ENCODE measurements at regions not wholly inside any gene's neighbourhood (a gene's known extent, or its start where the extent isn't known, plus 50 kb on each side); places are given as distances from the start of the nearest gene placed in this dataset.
"Not testable (repeated sequence)": the region's sequence is repeated elsewhere in the genome, so short reads cannot be mapped to it uniquely, and the experiment has no call there.

DNA sequence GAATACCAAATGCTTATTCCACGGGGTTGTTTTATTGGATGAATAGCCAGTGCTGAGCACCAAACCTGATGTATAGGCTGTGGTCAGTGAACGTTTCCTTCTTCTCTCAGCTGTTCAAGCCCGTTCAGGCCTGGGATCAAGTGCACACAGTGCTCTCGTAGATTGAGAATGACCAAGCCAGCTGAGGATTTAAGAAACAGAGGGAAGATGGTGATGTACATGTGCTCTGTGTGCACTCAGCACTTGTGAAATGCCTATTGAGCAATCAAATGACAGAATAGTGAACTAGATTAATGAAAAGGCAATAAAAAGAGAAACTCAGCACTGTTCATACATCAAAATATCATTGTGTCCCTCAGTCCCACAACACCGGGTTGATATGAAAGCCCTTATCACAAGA, 302.5 kb downstream of the BMPER start:
- no peak for DNase-seq (ENCODE audit: low read depth)

DNA sequence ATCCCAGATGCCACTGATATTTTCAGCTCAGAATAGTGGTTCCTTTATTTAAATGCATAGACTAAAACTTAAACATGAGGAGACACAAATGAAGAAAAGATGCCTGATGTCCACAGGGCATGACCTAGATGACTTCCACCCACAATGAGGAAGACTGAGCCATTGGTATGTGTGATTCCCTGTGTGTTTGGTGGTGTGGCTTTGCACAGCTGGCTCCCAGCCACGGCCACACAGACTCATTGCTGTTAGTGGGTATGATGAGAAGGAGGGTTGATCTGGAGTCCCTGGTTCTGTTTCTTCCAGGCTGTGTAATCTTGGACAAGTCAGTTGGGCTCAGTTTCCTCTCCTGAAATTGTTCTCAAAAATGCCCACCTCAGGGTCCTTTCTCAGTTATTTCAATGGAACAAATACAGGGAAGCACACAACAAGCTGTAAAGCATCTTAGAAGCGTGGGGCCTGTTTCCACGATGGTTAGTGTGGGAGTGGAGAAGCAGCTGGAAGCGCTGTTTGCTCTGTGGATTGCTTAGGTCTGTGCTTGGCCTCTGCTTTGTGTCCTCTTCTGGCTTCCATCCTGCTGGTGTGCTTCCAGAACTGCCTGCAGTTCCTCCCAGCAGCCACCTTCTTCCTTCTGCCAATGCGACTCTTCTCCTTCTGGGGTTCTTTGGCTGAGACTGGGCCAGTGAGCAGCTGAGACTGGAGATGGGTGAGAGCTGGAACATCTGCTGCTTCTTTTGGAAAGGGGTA, 303.7 kb downstream of the BMPER start:
- peak; percentile 32 for DNase-seq (ENCODE audit: low read depth)

DNA sequence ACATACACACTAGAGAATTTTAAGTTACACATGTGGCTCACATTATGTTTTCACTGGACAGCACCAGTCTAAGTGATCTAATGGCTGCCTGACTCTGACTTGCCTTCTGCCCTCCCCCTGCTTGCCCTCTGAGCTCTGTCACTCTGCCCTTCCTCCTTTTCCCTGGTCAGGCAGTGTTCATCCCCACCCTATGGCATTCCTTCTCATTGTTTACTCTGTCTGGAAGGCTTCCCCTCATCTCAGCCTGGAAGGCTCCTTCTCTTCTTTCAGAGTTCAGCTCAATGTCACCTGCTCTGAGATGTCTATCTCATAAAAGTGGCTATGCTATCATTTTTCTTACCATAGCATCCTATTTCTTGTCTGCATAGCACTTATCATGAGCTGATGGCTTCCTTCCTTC, 305.7 kb downstream of the BMPER start:
- no peak for DNase-seq (ENCODE audit: low read depth)

DNA sequence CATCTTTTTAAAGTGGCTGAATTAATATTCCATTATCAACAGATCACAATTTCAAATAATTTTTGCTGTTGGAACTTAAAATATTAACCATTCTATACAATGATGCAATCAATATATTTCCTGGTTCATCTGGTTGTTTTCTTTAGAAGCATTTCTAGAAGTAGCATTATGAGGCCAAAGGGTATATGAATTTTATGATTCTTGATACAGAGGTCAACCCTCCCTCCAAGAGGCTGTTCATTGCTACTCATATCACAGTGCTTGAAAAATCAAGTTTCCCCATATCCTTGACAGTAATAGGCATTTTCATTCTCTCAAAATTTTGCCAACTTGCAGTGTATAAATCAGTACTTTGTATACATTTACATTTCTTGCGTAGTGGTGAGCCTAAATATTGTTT, 312.6 kb downstream of the BMPER start:
- no peak for DNase-seq (ENCODE audit: low read depth)

DNA sequence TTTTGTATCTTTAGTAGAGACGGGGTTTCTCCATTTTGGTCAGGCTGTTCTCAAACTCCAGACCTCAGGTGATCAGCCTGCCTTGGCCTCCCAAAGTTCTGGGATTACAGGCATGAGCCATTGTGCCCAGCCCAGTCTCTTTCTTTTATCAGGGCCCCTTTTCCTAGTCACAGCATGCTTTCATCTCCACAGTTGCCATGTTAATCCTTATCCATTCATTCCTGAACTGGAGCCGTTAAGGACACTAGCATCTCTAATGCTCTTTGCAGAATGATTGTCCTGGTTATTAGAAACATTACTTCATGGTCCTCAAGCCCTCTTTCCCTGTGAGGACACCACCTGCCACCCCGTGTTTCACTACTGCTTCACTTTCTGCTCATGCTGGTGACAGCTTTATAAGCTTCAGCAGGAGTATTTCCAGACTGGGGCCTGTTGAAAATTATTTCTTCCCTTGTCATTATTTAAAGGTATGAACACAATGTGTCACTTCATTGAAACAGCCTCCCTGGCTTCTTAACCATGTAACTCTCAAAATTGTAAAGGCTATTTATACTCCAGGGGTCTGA, 313.9 kb downstream of the BMPER start:
- DNase-seq (ENCODE audit: low read depth), result no peak

DNA sequence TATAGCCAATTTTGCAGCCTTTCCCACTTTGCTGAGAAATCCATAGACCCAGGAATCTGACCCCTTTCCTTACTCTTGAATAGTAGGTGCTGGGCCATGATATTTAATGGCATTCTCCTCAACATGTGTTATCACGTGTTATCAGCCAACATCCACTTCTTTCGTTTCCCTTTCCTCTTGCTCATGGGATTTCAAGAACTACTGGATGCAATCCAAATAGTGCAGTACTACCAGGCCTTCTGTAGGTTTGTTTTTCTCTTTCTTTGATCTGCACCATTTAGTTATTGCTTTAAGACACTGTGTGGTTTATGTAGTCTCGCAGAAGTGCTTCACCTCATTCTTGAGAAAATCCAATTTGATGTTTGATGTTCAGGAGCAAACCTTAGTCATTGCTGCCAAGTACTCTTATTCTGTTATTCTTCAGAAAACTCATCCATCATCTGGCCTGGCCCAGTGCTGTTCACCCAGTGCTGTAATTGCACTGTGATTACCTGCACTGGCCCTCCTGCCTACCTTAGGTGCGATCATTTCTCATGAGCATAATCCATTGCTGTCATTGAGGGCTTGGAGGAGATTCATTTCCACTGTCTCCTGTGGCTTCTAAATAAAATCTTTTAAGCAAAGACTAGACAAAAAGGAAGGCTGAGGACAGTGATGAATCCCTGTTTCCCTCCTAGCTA, 315.3 kb downstream of the BMPER start:
- no peak for DNase-seq (ENCODE audit: low read depth)

DNA sequence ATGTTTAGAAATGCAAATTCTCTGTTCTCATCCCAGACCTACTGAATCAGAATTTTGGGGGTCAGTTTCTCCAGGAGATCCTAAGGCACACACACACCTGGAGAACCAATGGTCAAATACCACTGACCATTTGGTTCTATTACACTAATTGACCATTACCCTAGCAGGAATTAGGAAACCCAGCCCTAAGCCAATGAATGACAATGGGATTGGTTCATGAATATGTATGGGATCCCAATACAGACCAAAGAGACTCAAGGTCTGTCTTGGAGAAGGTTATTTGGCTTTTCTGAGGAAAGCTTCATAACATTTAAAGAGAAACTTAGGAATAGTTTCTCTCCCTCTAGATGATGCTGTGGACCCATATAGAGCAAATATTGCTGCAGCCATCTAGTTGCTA, 317.0 kb downstream of the BMPER start:
- DNase-seq (ENCODE audit: low read depth), result no peak

DNA sequence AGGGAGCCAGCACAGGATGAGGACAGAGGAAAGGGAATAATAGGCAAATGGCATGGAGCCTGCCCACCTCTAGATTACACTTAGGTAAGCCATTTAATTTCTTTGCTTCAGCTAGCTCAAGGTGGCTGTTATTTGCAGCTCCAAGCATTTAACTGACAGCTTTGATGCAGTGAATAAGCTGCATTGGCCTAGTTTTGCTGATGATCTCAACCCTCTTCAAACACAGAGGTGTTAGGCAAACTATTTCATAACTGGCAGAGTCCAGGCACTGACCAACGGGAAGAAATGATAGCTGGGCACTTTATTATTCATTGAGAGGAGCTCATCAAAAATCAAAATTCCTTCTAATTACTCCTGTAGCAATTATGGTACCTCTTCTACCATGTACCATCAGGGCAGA, 317.4 kb downstream of the BMPER start:
- no peak for DNase-seq (ENCODE audit: low read depth)

DNA sequence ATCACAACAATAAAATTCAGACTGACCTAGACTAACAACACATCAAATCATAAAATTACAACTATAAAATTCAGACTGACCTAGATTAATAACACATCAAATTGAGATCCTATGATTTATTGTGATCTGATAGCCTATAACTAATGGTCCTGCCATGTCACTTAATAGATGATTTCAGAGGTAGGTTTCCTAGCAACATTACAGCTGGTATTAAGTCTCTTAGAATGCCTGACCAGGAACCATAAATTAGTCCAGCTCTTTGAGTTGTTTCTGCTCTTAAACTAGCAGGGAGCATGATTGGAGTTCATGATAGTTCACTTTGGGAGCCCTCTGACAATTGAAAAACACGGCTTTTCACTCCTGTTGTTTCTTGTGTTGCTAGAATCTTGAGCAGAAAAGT, 318.9 kb downstream of the BMPER start:
- no peak for DNase-seq (ENCODE audit: low read depth)

DNA sequence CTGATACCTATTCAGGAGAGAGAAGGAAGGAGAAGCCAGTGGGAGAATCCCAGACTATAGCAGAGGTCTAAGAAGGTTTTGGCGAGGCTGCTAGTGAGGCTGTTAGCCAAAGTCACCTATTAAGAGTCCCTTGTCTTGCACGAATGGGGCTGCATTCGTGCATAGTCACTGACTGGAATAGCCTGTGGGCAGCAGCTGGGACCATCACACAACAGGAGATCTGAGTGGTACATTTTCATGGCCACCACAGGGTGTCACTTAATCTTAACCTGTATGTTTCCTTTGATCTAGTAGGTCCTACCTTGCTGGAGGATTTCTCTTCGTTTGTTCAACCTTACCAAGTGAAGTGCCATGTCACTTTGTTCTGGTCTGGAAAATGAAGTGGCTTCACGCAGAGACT, 319.9 kb downstream of the BMPER start:
- no peak for DNase-seq (ENCODE audit: low read depth)

DNA sequence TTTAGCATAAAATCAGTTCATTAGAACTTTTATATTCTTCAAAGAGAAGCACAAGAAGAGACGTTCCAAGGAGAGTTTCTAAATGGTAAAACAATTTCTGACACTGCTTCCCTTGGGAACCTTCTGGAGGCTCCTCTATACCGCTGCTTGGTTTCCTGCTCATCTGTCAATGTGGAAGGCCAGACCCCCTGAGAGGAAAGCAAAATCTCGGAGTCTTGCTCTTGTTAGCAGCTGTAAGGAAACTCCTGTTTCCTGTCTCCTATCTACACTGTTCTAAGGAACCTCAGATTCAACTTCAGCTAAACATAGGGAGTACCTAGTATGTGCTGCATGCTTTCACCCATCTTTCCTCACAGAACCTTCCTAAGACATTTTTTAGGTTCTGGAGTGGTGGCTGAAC, 322.2 kb downstream of the BMPER start:
- DNase-seq (ENCODE audit: low read depth), result no peak

DNA sequence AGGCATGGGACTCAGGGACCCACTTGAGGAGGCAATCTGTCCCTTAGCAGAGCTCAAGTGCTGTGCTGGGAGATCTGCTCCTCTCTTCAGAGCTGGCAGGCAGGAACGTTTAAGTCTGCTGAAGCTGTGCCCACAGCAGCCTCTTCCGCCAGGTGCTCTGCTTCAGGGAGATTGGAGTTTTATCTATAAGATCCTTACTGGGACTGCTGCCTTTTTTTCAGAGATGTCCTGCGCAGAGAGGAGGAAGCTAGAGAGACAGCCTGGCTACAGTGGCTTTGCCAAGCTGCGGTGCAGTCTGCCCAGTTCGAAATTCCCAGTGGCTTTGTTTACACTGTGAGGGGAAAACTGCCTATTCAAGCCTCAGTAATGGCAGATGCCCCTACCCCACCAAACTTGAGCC, 329.8 kb downstream of the BMPER start:
- DNase-seq (ENCODE audit: low read depth), result not testable (repeated sequence)

DNA sequence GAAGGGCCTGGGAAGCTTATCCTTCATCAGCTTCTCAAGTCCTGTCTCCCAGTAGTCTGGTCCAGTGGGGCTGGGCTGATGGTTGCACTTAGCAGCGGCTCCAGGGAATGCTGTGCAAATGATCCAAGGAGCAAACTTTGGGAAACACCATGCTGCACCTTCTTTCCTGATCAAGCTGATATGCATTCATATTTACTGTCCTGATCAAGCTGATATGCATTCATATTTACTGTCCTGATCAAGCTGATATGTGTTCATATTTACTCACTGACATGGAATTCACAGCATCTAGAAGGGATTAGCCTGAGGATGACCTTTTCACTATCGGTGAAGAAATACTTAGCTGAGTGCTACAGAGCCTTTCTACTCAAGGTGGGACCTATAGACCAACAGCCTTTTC, 330.7 kb downstream of the BMPER start:
- DNase-seq (ENCODE audit: low read depth), result no peak

DNA sequence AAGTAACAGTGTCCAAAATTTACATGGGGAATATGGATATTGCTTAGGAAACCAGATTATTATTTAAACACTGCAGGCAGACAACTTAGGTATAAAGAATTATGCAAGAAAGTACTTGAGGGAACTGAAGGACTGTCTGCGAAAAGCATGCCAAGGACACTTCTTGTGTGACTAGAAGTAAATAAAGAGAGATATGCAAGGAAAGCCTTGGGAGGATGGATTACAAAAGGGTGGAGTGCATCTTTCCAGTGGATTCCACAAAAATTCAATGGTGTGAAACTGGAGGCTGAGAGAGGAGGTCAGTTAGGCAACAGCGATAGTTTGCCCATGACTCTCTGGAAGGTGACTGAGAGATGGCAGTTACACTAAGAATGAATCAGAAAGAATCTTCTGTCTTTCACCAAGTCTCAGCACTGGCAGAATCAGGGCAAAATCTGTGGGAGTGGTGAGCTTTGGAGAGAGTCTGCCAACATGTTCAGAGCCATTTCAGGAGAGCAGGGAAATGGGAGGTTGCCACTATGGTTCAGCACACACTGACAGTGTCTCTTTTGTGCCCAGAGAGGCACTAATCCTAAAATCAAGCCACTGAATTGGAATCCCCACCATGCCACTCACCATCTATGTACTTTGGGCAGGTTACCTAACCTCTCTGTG, 331.6 kb downstream of the BMPER start:
- no peak for DNase-seq (ENCODE audit: low read depth)

DNA sequence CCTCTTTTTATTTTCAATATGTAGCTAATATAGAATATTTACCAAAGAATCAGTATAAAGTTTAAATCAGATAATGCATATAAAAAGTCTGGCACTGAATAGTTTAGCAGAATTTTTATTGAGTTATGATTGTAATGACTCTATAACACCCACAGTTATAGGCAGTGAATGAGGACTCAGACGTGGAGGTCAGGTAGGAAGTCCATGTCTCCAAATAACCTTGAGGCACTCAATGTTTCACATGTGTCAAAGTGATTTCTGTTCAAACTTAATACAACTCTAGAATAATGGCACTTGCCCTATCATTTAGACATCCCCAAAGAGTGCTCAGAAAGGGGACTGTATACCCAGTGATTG, 332.1 kb downstream of the BMPER start:
- no peak for DNase-seq (ENCODE audit: low read depth)

DNA sequence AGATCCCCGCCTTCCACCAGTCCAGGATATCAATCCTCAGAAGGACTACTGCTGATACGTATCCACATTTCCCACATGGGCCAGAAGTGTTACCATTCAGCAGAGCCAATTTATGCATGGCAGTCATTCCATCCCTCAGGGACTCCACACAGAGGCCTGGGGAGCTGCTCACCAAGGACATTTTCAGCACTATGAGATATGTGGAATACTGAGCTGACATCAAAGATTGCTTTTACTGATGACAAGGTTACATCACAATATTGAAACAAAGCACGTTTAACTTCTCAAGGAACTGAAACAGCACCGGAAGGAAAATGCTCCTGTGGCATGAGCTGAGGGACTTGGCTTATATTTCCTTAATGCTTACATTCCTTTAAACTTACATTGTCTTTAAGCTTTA, 335.1 kb downstream of the BMPER start:
- no peak for DNase-seq (ENCODE audit: low read depth)

DNA sequence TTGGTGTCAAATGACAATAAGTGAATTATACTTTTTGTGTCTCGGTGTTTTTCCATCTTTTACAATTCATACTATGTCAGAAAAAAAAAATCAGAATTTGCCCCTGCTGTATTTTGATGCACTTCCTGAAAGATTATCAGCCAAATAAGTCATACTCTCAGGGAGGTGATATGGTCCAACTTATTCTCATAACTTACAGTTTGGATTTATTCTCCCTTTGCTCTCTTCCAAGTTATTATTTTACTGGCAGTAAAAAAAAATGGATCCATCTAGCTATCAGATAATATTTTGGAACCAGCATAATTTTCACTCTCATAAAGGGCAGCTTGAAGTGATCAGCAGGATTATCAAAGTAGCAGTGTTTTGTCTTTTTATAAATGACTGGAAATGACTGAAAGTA, 337.1 kb downstream of the BMPER start:
- DNase-seq (ENCODE audit: low read depth), result no peak

DNA sequence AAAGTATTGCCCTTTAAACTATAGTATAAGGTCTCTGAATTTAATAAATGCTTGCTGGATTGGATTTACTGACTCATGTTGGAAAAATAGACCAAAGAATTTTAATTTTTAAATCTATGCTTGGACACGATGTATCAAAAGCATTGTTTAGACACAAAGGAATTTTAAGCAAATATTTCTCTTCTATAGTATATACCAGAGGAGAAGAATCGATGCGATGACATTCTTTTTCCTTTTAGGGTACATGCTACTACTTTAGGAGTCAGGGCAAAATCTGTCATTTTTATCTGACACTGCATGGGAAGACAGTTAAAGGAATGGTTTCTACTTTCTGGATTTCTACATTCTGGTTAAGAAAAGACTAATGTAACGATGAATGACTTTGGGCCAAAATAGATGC, 339.9 kb downstream of the BMPER start:
- DNase-seq (ENCODE audit: low read depth), result no peak

DNA sequence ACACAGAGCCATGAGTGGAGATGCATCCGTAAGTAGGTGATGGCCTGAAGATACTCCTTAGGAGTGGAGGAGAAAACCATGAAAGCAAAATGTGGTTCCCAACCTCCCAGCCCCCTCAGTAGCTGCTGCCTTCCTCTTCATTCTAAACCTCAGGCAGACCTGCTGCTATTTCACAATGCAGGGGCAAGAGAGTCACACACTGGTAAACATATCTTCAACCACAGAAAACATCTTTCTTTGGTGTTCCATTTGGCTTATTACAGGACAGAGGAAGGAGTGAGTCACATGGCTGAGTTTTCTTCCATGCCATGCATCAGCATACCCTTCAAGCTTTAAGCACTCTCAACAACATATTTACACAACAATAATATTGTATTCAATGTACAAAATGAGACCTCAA, 342.1 kb downstream of the BMPER start:
- peak; percentile 22 for DNase-seq (ENCODE audit: low read depth)

DNA sequence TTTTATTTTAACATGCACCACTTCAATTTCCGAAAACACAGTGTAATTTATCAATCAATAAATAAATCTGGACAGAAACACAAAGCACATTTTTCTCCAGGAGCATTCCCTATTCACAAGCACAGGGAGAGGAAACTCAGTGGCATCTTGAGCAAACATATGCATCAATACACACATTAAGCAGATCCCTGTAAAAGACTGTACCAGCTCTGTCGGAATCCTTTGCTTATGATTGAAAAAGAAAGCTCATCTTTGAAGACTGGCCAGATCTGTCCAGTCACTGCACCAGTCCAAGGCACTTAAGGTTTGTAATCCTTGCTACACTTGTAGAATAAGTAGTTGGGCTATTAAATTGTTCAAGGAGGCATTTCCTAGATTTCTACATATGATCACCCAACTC, 343.9 kb downstream of the BMPER start:
- no peak for DNase-seq (ENCODE audit: low read depth)

DNA sequence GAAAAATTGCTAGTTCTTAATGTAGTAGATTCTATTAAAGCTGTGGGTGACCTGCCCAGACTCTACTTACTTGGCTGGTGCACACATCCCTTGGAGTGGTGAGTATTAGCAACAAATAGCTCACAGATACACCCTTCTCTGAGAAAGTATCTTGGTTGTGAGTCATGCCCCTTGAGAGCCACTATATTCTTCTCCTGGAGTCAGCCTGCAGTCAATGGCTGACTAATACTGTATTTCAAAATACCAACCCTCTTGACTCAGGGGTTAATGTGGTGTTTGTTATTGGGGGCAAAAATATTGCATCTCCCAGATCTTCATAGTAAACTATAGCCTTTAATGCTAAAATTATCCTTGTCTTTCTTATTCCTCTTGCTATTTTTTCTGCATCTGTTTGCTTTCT, 354.9 kb downstream of the BMPER start:
- peak; percentile 97 for DNase-seq (ENCODE audit: low read depth)

DNA sequence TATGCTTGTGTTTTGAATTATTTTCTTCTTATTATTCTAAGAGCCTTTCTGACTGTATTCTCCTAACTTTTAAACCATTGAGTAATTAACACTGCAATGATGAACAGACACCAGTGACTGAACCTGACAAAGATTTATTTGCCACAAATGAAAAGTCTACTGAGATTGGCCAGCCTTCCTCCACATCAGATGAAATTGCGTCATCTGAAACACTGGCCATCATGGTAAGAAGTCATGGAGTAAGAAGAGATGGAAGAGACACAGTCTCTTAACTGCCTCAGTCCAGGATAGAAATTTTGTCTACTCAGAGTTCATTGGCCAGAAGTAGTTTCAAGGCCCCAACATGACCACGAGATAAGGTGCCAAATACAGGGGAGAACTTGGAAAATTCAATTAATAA, 357.8 kb downstream of the BMPER start:
- no peak for DNase-seq (ENCODE audit: low read depth)

DNA sequence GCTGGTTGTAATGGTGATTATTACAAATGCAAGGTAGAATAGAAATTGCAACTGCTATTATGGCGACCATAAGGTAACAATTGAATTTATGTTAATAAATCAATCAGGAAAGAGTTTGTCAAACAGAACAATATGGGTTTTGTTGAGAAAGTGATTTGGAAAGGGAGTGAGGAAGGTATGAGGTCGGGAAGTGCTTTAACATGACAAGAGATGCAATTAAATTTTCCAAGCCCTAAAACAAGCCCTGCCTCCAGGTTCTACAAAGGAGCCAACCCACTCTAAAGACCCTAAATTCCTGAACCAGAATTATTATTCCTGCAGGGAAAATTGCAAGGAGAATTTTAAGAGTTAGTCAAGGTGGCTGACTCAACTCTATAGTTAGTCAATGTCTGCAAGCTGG, 363.7 kb downstream of the BMPER start:
- no peak for DNase-seq (ENCODE audit: low read depth)
